Aorta (tissue), 5 donors: ENCODE measurements at regions not wholly inside any gene's neighbourhood (a gene's known extent, or its start where the extent isn't known, plus 50 kb on each side); places are given as distances from the start of the nearest gene placed in this dataset.
A peak's percentile ranks its signal among the peaks of the same experiment; 100 is the strongest.
"Not testable (repeated sequence)": the region's sequence is repeated elsewhere in the genome, so short reads cannot be mapped to it uniquely, and the experiment has no call there.

Experiments used
- ATAC-seq: fragments of 200-7000 bp; cut with Tn5 transposase; one replicate; pipeline ENCODE4 v1.9.1; 2022; ENCODE audit warnings: moderate library complexity; ENCODE audit not compliant: low FRiP score
- DNase-seq, 2 donors: peaks; one replicate each; pipeline ENCODE4 v3.0.0-alpha.2; 2020
- H3K27ac ChIP-seq, 2 donors: one replicate each; pipeline ENCODE4 v1.5.1; 2013; ENCODE audit warnings: low read length in 2 of 2, mild to moderate bottlenecking in 2 of 2, moderate library complexity in 2 of 2, control low read depth in 1 of 2, inconsistent platforms in 1 of 2, low read depth in 1 of 2
- H3K27me3 ChIP-seq, 2 donors: one replicate each; pipeline ENCODE4 v1.6.1; 2013; ENCODE audit warnings: control low read depth in 1 of 2, low read length in 1 of 2, mild to moderate bottlenecking in 1 of 2, moderate library complexity in 1 of 2; ENCODE audit not compliant: insufficient read depth in 2 of 2, control insufficient read depth in 1 of 2
- H3K36me3 ChIP-seq, 2 donors: one replicate each; pipeline ENCODE4 v1.6.1; 2013; ENCODE audit warnings: control low read depth in 1 of 2, low read length in 1 of 2, mild to moderate bottlenecking in 1 of 2; ENCODE audit not compliant: insufficient read depth in 2 of 2, control insufficient read depth in 1 of 2
- H3K4me1 ChIP-seq, 2 donors: one replicate each; pipeline ENCODE4 v1.6.1; 2013; ENCODE audit warnings: low read length in 2 of 2, control low read depth in 1 of 2, mild to moderate bottlenecking in 1 of 2, moderate library complexity in 1 of 2; ENCODE audit not compliant: insufficient read depth in 2 of 2, control insufficient read depth in 1 of 2
- H3K4me3 ChIP-seq, 2 donors: one replicate each; pipeline ENCODE4 v1.5.1; 2013; ENCODE audit warnings: low read length in 2 of 2, control low read depth in 1 of 2, mild to moderate bottlenecking in 1 of 2
- H3K9me3 ChIP-seq: one replicate; pipeline ENCODE4 v1.6.1; 2013; ENCODE audit warnings: mild to moderate bottlenecking, low read length; ENCODE audit not compliant: control insufficient read depth
- WGBS, 2 donors: extraction: QIAGEN DNeasy Blood & Tissue Kit; methylation state at CpG; one replicate each; pipeline ENCODE4 v1.1.7; 2013; 5-methylcytosine and 5-hydroxymethylcytosine counted together
- intact Hi-C, 2 donors: fragments of 100-400 bp; cut with DNase I; formaldehyde crosslinking; loops; one replicate each; pipeline versions ENCODE4 v1.14.2 to v1.15.0; 2022
- donor health status: healthy with polysubstance abuse.
- donor health status: Bipolar disorder and iron deficiency.
- donor health status: DM: no; HTN: no; CAD: no.
- donor health status: DM: no; HTN: no; CAD: no.
- donor health status: DM: yes; HTN: yes; CAD: no.

- intact Hi-C loops, H3K9me3 ChIP-seq, H3K36me3 ChIP-seq, H3K27ac ChIP-seq, ATAC-seq, H3K4me3 ChIP-seq, DNase-seq, H3K27me3 ChIP-seq, H3K4me1 ChIP-seq: not testable (repeated sequence)
- 70 to 92% methylated on average over 1 to 3 of the region's 6 CpGs for WGBS, 2 donors
Measured at GRCh38 chr15:21357056-21357455, 83.2 kb downstream of the POTEB3 start.

GRCh38 chr15:21355944-21356343, 84.4 kb downstream of the POTEB3 start:
- DNase-seq: peak in 1 of 2 donors; percentile 20

GRCh38 chr15:21354597-21354996, 85.7 kb downstream of the POTEB3 start:
- H3K27me3 ChIP-seq, ATAC-seq, H3K9me3 ChIP-seq, H3K36me3 ChIP-seq, intact Hi-C loops, H3K27ac ChIP-seq, H3K4me1 ChIP-seq, H3K4me3 ChIP-seq, DNase-seq: not testable (repeated sequence)
- WGBS, 2 donors: 40% methylated on average over 3 of the region's 20 CpGs; no CpG with 5 or more reads in 1 of the 2 donors

More at GRCh38 chr15:21355944-21356343, 84.4 kb downstream of the POTEB3 start:
- H3K27me3 ChIP-seq, H3K9me3 ChIP-seq, H3K27ac ChIP-seq, ATAC-seq, H3K36me3 ChIP-seq, H3K4me3 ChIP-seq, H3K4me1 ChIP-seq, intact Hi-C loops: not testable (repeated sequence)
- WGBS, 2 donors: 57 to 72% methylated on average over 1 to 4 of the region's 6 CpGs

GRCh38 chr15:21352670-21353318, 87.5 kb downstream of the POTEB3 start:
- DNase-seq, H3K27ac ChIP-seq, H3K27me3 ChIP-seq, ATAC-seq, H3K36me3 ChIP-seq, H3K4me1 ChIP-seq, H3K4me3 ChIP-seq, H3K9me3 ChIP-seq, intact Hi-C loops: not testable (repeated sequence)
- WGBS, 2 donors: no CpG with 5 or more reads among the region's 40 CpGs

- WGBS, 2 donors: 16 to 28% methylated on average over 19 to 22 of the region's 47 CpGs
- ATAC-seq, H3K36me3 ChIP-seq, H3K4me3 ChIP-seq, H3K27ac ChIP-seq, H3K27me3 ChIP-seq, H3K9me3 ChIP-seq, H3K4me1 ChIP-seq, intact Hi-C loops: not testable (repeated sequence)
- DNase-seq: peak; percentile 2 to 17
Measured at GRCh38 chr15:21344960-21345359, 95.3 kb downstream of the POTEB3 start.

- ATAC-seq, intact Hi-C loops, H3K4me1 ChIP-seq, H3K36me3 ChIP-seq, H3K4me3 ChIP-seq, H3K9me3 ChIP-seq, H3K27me3 ChIP-seq, DNase-seq, H3K27ac ChIP-seq: not testable (repeated sequence)
- no CpG with 5 or more reads among the region's 41 CpGs for WGBS, 2 donors
Measured at GRCh38 chr15:21344500-21344899, 95.8 kb downstream of the POTEB3 start.

GRCh38 chr15:21337028-21337427, 103.3 kb downstream of the POTEB3 start:
- H3K27ac ChIP-seq, ATAC-seq, H3K4me1 ChIP-seq, DNase-seq, H3K9me3 ChIP-seq, H3K4me3 ChIP-seq, H3K36me3 ChIP-seq, H3K27me3 ChIP-seq, intact Hi-C loops: not testable (repeated sequence)
- WGBS, 2 donors: no CpG with 5 or more reads among the region's 2 CpGs

GRCh38 chr15:21324720-21325460, 115.4 kb downstream of the POTEB3 start:
- H3K4me1 ChIP-seq, H3K4me3 ChIP-seq, H3K27me3 ChIP-seq, H3K9me3 ChIP-seq, H3K36me3 ChIP-seq, intact Hi-C loops, ATAC-seq, H3K27ac ChIP-seq: not testable (repeated sequence)
- peak; percentile 25 to 49 for DNase-seq
- 40 to 41% methylated on average over 5 to 31 of the region's 68 CpGs for WGBS, 2 donors

- DNase-seq, H3K27ac ChIP-seq, H3K36me3 ChIP-seq, H3K9me3 ChIP-seq, H3K4me3 ChIP-seq, H3K4me1 ChIP-seq, H3K27me3 ChIP-seq, intact Hi-C loops: not testable (repeated sequence)
- WGBS, 2 donors: 6 to 36% methylated on average over 1 of the region's 2 CpGs
- ATAC-seq: peak; percentile 52
Measured at GRCh38 chr15:21284353-21284752, 155.9 kb downstream of the POTEB3 start.
